ENCODE measurements at regions not wholly inside any gene's neighbourhood (a gene's known extent, or its start where the extent isn't known, plus 50 kb on each side); places are given as distances from the start of the nearest gene placed in this dataset.
"Not testable (repeated sequence)": the region's sequence is repeated elsewhere in the genome, so short reads cannot be mapped to it uniquely, and the experiment has no call there.

GRCh38 chr18:26648509-26649192, 100.3 kb upstream of the KCTD1 start:
- DNase-seq: no peak

GRCh38 chr18:26646901-26647300, 98.5 kb upstream of the KCTD1 start:
- DNase-seq: no peak

GRCh38 chr18:26642440-26643348, 94.3 kb upstream of the KCTD1 start:
- DNase-seq: no peak

- no peak for DNase-seq
These were observed 92.2 kb upstream of the KCTD1 start for GRCh38 chr18:26640541-26640940.

- DNase-seq: no peak
These were observed 90.8 kb upstream of the KCTD1 start for GRCh38 chr18:26639149-26639548.

GRCh38 chr18:26637983-26638382, 89.6 kb upstream of the KCTD1 start:
- DNase-seq: no peak

- no peak for DNase-seq
These were observed 89.0 kb upstream of the KCTD1 start for GRCh38 chr18:26637324-26637723.

- no peak for DNase-seq
These were observed 87.1 kb upstream of the KCTD1 start for GRCh38 chr18:26635466-26635865.

GRCh38 chr18:26634631-26635030, 86.3 kb upstream of the KCTD1 start:
- no peak for DNase-seq

GRCh38 chr18:26631135-26631534, 82.8 kb upstream of the KCTD1 start:
- no peak for DNase-seq

- no peak for DNase-seq
These were observed 82.2 kb upstream of the KCTD1 start for GRCh38 chr18:26630596-26630995.

GRCh38 chr18:26628017-26628416, 79.7 kb upstream of the KCTD1 start:
- DNase-seq: no peak

GRCh38 chr18:26624443-26624842, 76.1 kb upstream of the KCTD1 start:
- no peak for DNase-seq

GRCh38 chr18:26623314-26623713, 75.0 kb upstream of the KCTD1 start:
- not testable (repeated sequence) for DNase-seq

- peak; percentile 25 for DNase-seq
These were observed 73.0 kb upstream of the KCTD1 start for GRCh38 chr18:26621161-26622026.

GRCh38 chr18:26619350-26619749, 71.0 kb upstream of the KCTD1 start:
- DNase-seq: no peak

- no peak for DNase-seq
These were observed 69.8 kb upstream of the KCTD1 start for GRCh38 chr18:26618135-26618534.

- DNase-seq: no peak
These were observed 68.8 kb upstream of the KCTD1 start for GRCh38 chr18:26617151-26617554.

- no peak for DNase-seq
These were observed 66.0 kb upstream of the KCTD1 start for GRCh38 chr18:26614374-26614773.
